ENCODE measurements at regions not wholly inside any gene's neighbourhood (a gene's known extent, or its start where the extent isn't known, plus 50 kb on each side); places are given as distances from the start of the nearest gene placed in this dataset.

- no peak for TF ChIP-seq CTCF (conservative IDR thresholded peaks at IDR 0.05; ENCODE audit: low read depth, low read length)
- no peak for DNase-seq (ENCODE audit: low read depth)
These were observed 436.2 kb downstream of the SH3GL2 start for GRCh38 chr9:18015116-18015515.

GRCh38 chr9:18017136-18017535 is 438.3 kb downstream of the SH3GL2 start:
- DNase-seq (ENCODE audit: low read depth), result no peak
- no peak overlapping the region for H3K4me3 ChIP-seq (ENCODE audit: low read depth, low read length)
- peak; percentile 11 for TF ChIP-seq CTCF (conservative IDR thresholded peaks at IDR 0.05; ENCODE audit: low read depth, low read length)

More at GRCh38 chr9:18015116-18015515, 436.2 kb downstream of the SH3GL2 start:
- no peak overlapping the region for H3K4me3 ChIP-seq (ENCODE audit: low read depth, low read length)

GRCh38 chr9:18018221-18018620 is 439.4 kb downstream of the SH3GL2 start:
- H3K4me3 ChIP-seq (ENCODE audit: low read depth, low read length), result no peak overlapping the region
- DNase-seq (ENCODE audit: low read depth), result no peak
- no peak for TF ChIP-seq CTCF (conservative IDR thresholded peaks at IDR 0.05; ENCODE audit: low read depth, low read length)

GRCh38 chr9:18018661-18019060 is 439.8 kb downstream of the SH3GL2 start:
- no peak overlapping the region for H3K4me3 ChIP-seq (ENCODE audit: low read depth, low read length)
- no peak for DNase-seq (ENCODE audit: low read depth)
- no peak for TF ChIP-seq CTCF (conservative IDR thresholded peaks at IDR 0.05; ENCODE audit: low read depth, low read length)

GRCh38 chr9:18020121-18020745 is 441.4 kb downstream of the SH3GL2 start:
- TF ChIP-seq CTCF (conservative IDR thresholded peaks at IDR 0.05; ENCODE audit: low read depth, low read length), result no peak
- no peak for DNase-seq (ENCODE audit: low read depth)
- no peak overlapping the region for H3K4me3 ChIP-seq (ENCODE audit: low read depth, low read length)

GRCh38 chr9:18022642-18023041 is 443.8 kb downstream of the SH3GL2 start:
- DNase-seq (ENCODE audit: low read depth), result no peak
- H3K4me3 ChIP-seq (ENCODE audit: low read depth, low read length), result no peak overlapping the region
- no peak for TF ChIP-seq CTCF (conservative IDR thresholded peaks at IDR 0.05; ENCODE audit: low read depth, low read length)

- no peak overlapping the region for H3K4me3 ChIP-seq (ENCODE audit: low read depth, low read length)
- no peak for DNase-seq (ENCODE audit: low read depth)
- TF ChIP-seq CTCF (conservative IDR thresholded peaks at IDR 0.05; ENCODE audit: low read depth, low read length), result no peak
These were observed 444.5 kb downstream of the SH3GL2 start for GRCh38 chr9:18023332-18023731.

Measured in epithelial cell of proximal tubule (primary cell).